Caki2 (cell line): ENCODE measurements at regions not wholly inside any gene's neighbourhood (a gene's known extent, or its start where the extent isn't known, plus 50 kb on each side); places are given as distances from the start of the nearest gene placed in this dataset.
"Not testable (repeated sequence)": the region's sequence is repeated elsewhere in the genome, so short reads cannot be mapped to it uniquely, and the experiment has no call there.

Experiments used
- DNase-seq: peaks from one replicate; pipeline ENCODE4 v3.0.0-alpha.2; 2015; ENCODE audit warnings: low read depth
- in situ Hi-C: cut with HindIII; loops from 2 replicates; pipeline ENCODE4 v1.10.0; 2016; ENCODE audit warnings: low sequenced_read_pairs, low pct_unique_long_range_greater_than_20kb, mixed read lengths

- DNase-seq = no peak
- in situ Hi-C loops = no loop called here
These were observed 158.8 kb upstream of the NDST4 start for GRCh38 chr4:115272185-115272584.

GRCh38 chr4:115260195-115260594, 146.8 kb upstream of the NDST4 start:
- in situ Hi-C loops = no loop called here
- no peak for DNase-seq

GRCh38 chr4:115259642-115260041, 146.2 kb upstream of the NDST4 start:
- DNase-seq = no peak
- in situ Hi-C loops = no loop called here

DNA sequence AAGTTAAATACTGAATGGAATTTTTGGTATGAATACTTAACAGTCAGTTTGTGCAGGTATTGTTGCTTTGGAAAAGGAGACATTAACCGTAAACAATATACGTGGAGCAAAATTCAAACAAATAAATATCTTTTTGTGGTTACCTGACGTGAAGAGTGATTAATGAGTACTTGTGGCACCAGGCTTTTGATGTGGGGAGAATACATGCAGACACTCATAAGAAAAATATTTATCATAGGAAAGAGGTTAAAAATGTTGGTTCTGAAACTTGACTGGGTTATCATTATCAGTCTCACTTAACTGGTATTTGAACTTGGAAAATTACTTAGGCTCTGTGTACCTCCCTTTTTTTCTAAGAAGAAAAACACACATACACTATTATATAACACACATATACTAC, 136.4 kb upstream of the NDST4 start:
- DNase-seq = no peak
- in situ Hi-C loops = no loop called here

- DNase-seq = no peak
- in situ Hi-C loops = no loop called here
These were observed 121.1 kb upstream of the NDST4 start for GRCh38 chr4:115234405-115235093.

GRCh38 chr4:115233600-115233999, 120.2 kb upstream of the NDST4 start:
- no peak for DNase-seq
- in situ Hi-C loops = no loop called here

DNA sequence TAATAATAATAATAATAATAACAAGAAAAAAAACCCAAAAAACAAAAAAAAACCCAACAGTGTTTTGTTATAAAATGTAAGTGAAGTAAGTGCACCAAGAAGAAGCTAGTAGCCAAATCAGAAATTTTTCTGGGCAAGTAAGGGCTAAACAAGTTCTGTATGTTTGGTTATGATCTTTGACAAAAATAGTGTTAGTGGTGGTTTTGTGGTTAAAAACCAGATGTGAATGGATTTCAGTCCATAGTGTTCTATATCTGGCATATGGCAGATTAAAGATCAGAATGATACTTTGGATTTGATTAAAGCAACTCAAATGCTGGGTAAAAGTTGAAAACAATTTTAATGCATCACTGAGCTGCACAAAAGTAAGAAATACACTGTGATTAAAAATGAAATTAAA, 116.5 kb upstream of the NDST4 start:
- no peak for DNase-seq
- in situ Hi-C loops = no loop called here

DNA sequence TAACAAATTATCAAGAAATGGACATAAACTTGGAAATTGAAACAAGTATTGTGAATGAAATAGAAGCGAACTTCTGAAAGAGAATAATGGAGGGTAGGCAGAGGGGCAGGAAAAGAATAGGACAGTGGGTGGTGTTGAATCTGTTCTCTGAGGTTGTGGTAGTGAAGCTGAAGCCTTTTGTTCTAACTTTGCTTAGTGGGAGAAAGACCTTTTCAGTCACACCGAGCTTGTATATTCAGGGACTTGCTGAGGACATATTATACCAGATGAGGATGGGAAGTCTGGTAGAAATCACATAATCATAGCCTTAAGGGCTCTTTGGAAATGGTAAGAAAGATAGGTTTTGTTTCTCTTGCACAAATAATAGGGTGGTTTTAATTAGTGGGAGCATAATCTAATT, 115.4 kb upstream of the NDST4 start:
- no peak for DNase-seq
- in situ Hi-C loops = no loop called here

DNA sequence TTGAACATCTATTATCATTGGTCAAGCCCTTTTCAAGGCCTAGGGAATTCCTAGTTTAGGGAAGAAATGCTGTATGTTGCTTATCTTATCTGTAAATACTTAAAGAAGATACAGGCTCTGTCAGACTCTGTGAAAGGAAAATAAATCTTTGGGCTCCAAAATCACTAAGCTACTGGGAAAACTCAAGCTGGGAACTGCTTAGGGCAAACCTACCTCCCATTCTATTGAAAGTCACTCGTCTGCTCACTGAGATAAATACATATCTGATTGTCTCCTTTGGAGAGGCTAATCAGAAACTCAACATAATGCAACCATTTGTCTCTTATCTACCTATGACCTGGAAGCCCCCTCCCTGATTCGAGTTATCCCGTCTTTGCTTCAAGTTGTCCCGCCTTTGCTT, 108.6 kb upstream of the NDST4 start:
- no peak for DNase-seq
- in situ Hi-C loops = no loop called here

- in situ Hi-C loops = no loop called here
These were observed 106.4 kb upstream of the NDST4 start for GRCh38 chr4:115219862-115220261.

DNA sequence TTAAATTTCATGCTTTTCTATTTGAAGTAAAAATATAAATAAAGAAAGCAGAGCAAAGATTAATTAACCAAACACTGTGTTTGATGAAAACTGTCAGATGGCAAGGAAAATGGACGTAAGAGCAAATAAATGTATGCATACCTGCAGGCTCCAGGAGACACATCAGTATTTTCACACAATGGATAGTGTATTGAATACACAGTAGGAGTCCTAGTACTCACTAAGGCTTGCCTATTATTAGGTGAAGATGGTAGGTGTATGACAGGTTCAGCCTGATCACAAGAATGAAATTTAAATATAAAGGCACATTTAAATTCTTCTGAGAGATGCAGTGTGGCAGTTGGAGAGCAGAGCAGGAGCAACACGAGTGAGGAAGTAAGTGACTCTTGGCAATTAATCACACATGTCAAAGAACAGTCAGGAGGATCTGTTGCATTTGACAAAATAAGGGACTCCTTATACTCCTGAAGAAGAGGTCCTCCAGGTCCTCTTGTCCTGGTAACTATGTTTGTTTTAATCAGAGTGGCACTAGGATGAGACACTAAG, 106.0 kb upstream of the NDST4 start:
- DNase-seq = no peak
- in situ Hi-C loops = no loop called here

More at GRCh38 chr4:115219862-115220261, 106.4 kb upstream of the NDST4 start:
- no peak for DNase-seq

DNA sequence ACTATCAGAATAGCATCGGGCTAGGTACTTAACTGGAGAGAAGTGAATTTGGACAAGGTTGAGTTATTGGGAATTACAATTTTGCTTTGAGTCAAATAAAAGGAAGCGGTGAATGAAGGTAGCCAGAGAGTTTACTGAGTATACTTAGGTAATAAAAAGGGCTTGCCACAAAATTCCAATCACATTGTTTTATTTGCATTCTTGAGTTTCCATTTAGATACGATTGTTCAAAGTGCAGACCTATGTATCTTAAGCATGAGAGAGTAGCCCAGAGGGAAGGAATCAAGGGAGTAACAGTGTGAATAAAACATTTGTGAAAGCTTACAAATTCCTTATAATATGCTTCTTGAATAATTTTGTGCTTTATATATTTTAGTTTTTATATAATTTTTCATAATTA, 102.5 kb upstream of the NDST4 start:
- in situ Hi-C loops = no loop called here
- no peak for DNase-seq

DNA sequence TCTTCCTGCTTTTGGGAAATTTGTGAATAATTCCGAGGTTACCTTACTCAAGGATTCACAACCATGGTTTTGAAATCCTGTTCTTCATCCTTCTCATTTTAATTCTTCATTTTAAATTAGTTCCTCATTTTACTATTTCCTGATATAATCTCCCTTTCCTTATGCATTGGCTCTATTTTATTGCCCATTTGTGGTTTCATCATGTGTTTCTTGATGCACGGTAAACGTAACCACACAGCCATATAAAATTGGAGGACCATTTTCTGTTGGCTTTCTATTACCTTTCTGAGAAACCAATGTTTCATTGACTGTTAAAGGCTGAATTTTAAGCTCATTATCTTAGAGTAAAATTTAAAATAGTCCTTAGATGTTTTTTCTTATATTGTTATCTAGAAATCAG, 100.3 kb upstream of the NDST4 start:
- no peak for DNase-seq
- in situ Hi-C loops = no loop called here

- in situ Hi-C loops = no loop called here
- no peak for DNase-seq
These were observed 87.6 kb upstream of the NDST4 start for GRCh38 chr4:115201042-115201330.

GRCh38 chr4:115200201-115201041, 87.0 kb upstream of the NDST4 start:
- DNase-seq, in situ Hi-C loops: not testable (repeated sequence)

DNA sequence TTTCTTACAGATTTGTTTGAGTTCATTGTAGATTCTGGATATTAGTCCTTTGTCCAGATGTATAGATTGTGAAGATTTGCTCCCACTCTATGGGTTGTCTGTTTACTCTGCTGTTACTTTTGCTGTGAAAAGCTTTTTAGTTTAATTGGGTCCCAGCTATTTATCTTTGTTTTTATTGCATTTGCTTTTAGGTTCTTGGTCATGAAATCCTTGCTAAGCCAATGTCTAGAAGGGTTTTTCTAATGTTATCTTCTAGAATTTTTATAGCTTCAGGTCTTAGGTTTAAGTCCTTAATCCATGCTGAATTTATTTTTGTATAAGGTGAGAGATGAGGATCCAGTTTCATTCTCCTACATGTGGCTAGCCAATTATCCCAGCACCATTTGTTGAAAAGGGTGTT, 81.2 kb upstream of the NDST4 start:
- DNase-seq, in situ Hi-C loops: not testable (repeated sequence)

- DNase-seq = no peak
- in situ Hi-C loops = no loop called here
These were observed 77.1 kb upstream of the NDST4 start for GRCh38 chr4:115190529-115190928.

DNA sequence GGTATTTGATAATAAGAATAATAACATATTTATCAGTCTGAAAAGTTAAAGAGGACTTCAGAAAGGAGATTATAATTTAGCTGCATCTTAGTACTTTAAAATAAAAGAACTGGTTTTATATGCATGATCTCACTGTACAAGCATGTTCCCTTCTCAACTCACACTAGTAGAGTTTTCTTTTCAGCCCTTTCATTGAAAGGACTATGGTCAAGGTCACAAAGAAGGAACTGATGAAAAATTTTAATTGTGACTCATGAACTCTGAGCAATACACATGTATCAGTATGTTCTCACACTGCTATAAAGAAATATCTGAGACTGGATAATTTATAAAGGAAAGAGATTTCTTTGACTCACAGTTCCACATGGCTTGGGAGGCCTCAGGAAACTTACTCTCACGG, 73.7 kb upstream of the NDST4 start:
- DNase-seq = no peak
- in situ Hi-C loops = no loop called here

GRCh38 chr4:115179438-115180062, 66.1 kb upstream of the NDST4 start:
- DNase-seq, in situ Hi-C loops: not testable (repeated sequence)
